B cell (primary cell): ENCODE measurements at regions not wholly inside any gene's neighbourhood (a gene's known extent, or its start where the extent isn't known, plus 50 kb on each side); places are given as distances from the start of the nearest gene placed in this dataset.

Experiments
- ATAC-seq: fragments of 200-7000 bp; cut with Tn5 transposase; one replicate; pipeline ENCODE4 v1.10.0; 2021; ENCODE audit warnings: low read depth, mild to moderate bottlenecking, moderate number of reproducible peaks, moderate library complexity
- CTCF ChIA-PET: fragments of 350-600 bp; sonication (Branson Sonifier 250); formaldehyde crosslinking; loops from one replicate; lab custom pipeline; 2021; ENCODE audit warnings: antibody characterized with exemption, inconsistent platforms; lab: Charles Lee
- POLR2A ChIA-PET: fragments of 350-600 bp; sonication (Branson Sonifier 250); formaldehyde crosslinking; loops from one replicate; lab custom pipeline; 2021; ENCODE audit warnings: antibody characterized with exemption; lab: Charles Lee
- DNase-seq: peaks from one replicate; pipeline ENCODE4 v3.0.0; 2013
- H2AFZ ChIP-seq: 2 replicates; pipeline ENCODE4 v1.6.1; 2012; ENCODE audit warnings: mild to moderate bottlenecking, low read depth, low read length; ENCODE audit not compliant: insufficient read depth, poor library complexity, severe bottlenecking
- H3K27ac ChIP-seq, 2 donors: 1 replicate in 1 of 2; 2 replicates in 1 of 2; pipeline ENCODE4 v1.5.1; 2012 to 2013; ENCODE audit warnings: low read length in 2 of 2, mild to moderate bottlenecking in 2 of 2, moderate library complexity in 1 of 2
- H3K27me3 ChIP-seq, 4 experiments: fragments of 200-600 bp in 1 of 4; sonication (generic) in 1 of 4; replicated peaks in 1 of 4; 1 replicate in 2 of 4; 2 replicates in 2 of 4; pipeline versions ENCODE4 v1.6.1 to v1.7.0; 2013 to 2016; ENCODE audit warnings: low read length in 3 of 4, mild to moderate bottlenecking in 2 of 4, mixed read lengths in 1 of 4, moderate library complexity in 1 of 4; ENCODE audit not compliant: insufficient read depth in 4 of 4, control insufficient read depth in 3 of 4; ENCODE audit errors: control extremely low read depth in 1 of 4
- H3K36me3 ChIP-seq, 2 experiments: replicated peaks in 1 of 2; 1 replicate in 1 of 2; 2 replicates in 1 of 2; pipeline versions ENCODE4 v1.6.1 to v1.7.1; 2013; ENCODE audit warnings: low read length in 1 of 2; ENCODE audit not compliant: insufficient read depth in 2 of 2, control insufficient read depth in 1 of 2; ENCODE audit errors: control extremely low read depth in 1 of 2, extremely low read depth in 1 of 2
- H3K4me1 ChIP-seq, 2 donors: fragments of 200-600 bp in 1 of 2; sonication (generic) in 1 of 2; 1 replicate in 1 of 2; 2 replicates in 1 of 2; pipeline versions ENCODE4 v1.5.1 to v1.6.1; 2013 to 2017; ENCODE audit warnings: low read length in 2 of 2; ENCODE audit not compliant: control insufficient read depth in 2 of 2, insufficient read depth in 2 of 2
- H3K4me2 ChIP-seq: replicated peaks from 2 replicates; pipeline ENCODE3; 2012; ENCODE audit warnings: mild to moderate bottlenecking, low read depth, low read length; ENCODE audit not compliant: poor library complexity, severe bottlenecking
- H3K4me3 ChIP-seq, 5 experiments: fragments of 200-600 bp in 1 of 5; sonication (generic) in 1 of 5; 1 replicate in 3 of 5; 2 replicates in 2 of 5; pipeline versions ENCODE4 v1.5.1 to v1.7.0; 2011 to 2016; ENCODE audit warnings: low read length in 4 of 5, mild to moderate bottlenecking in 4 of 5, low read depth in 2 of 5, control low read depth in 1 of 5, moderate library complexity in 1 of 5; ENCODE audit not compliant: insufficient read depth in 1 of 5; ENCODE audit errors: control extremely low read depth in 1 of 5, extremely low read depth in 1 of 5
- H3K79me2 ChIP-seq: fragments of 200-600 bp; sonication (generic); one replicate; pipeline ENCODE4 v1.6.0; 2016; ENCODE audit warnings: low read length; ENCODE audit not compliant: control insufficient read depth, insufficient read depth
- H3K9ac ChIP-seq: fragments of 200-600 bp; sonication (generic); 2 replicates; pipeline ENCODE4 v1.6.1; 2017; ENCODE audit warnings: mild to moderate bottlenecking, low read length, moderate library complexity
- H3K9me3 ChIP-seq, 3 donors: one replicate each; pipeline versions ENCODE4 v1.6.1 to v1.7.1; 2013; ENCODE audit warnings: low read length in 2 of 3; ENCODE audit not compliant: control insufficient read depth in 2 of 3, insufficient read depth in 1 of 3; ENCODE audit errors: control extremely low read depth in 1 of 3
- H4K20me1 ChIP-seq: 2 replicates; pipeline ENCODE4 v1.6.0; 2012; ENCODE audit warnings: mild to moderate bottlenecking, low read length; ENCODE audit not compliant: insufficient read depth, control insufficient read depth, poor library complexity, severe bottlenecking
- H3K27ac Mint-ChIP-seq: one replicate; pipeline ENCODE4 v1.8.0; 2021; ENCODE audit warnings: mixed read lengths
- H3K27me3 Mint-ChIP-seq: one replicate; pipeline ENCODE4 v1.8.0; 2021; ENCODE audit warnings: mixed read lengths
- H3K4me1 Mint-ChIP-seq: one replicate; pipeline ENCODE4 v1.8.0; 2021; ENCODE audit warnings: mixed read lengths
- H3K4me3 Mint-ChIP-seq: one replicate; pipeline ENCODE4 v1.8.0; 2021; ENCODE audit warnings: mixed read lengths
- H3K9me3 Mint-ChIP-seq: one replicate; pipeline ENCODE4 v1.8.0; 2022; ENCODE audit warnings: mixed read lengths; ENCODE audit not compliant: insufficient read depth
- CTCF ChIP-seq: fragments of 200-600 bp; IDR thresholded peaks from one replicate; pipeline ENCODE4 v1.8.0; 2022; ENCODE audit warnings: antibody characterized with exemption, mild to moderate bottlenecking
- EZH2 ChIP-seq: IDR thresholded peaks from 2 replicates; pipeline ENCODE4 v1.6.1; 2012; ENCODE audit warnings: borderline replicate concordance, low read depth, mild to moderate bottlenecking, moderate library complexity, low read length; ENCODE audit not compliant: insufficient read depth, poor library complexity, severe bottlenecking
- WGBS: methylation state at CpG from one replicate; pipeline ENCODE4 v1.1.5; 2013; ENCODE audit warnings: missing lambda C conversion rate; ENCODE audit not compliant: insufficient coverage; 5-methylcytosine and 5-hydroxymethylcytosine counted together
- intact Hi-C: fragments of 100-400 bp; cut with micrococcal nuclease; formaldehyde crosslinking; loops from one replicate; pipeline ENCODE4 v1.10.0; 2022

GRCh38 chr2:237244178-237244577, 158.5 kb downstream of the COPS8 start:
- ChIA-PET CTCF (no interaction called here), POLR2A (no interaction called here)
- Histone ChIP-seq H3K9me3 (peaks cover 3 to 11% (median 5%) of the 10 kb centered on the region in 3 donors), H3K9ac (no peak overlapping the region), H3K4me1 (no peaks in the 10 kb centered on the region), H4K20me1 (no peaks in the 10 kb centered on the region), H3K4me3 (no peak overlapping the region), H3K36me3 (no peaks in the 10 kb centered on the region), H3K27me3 (no peaks in the 10 kb centered on the region), H3K79me2 (no peaks in the 10 kb centered on the region), H3K4me2 (no peak overlapping the region), H3K27ac (no peak overlapping the region), H2AFZ (no peak overlapping the region)
- H3K4me3 Mint-ChIP-seq: no peak overlapping the region
- no peak for TF ChIP-seq EZH2
- no peak for TF ChIP-seq CTCF
- 93% methylated on average over 2 of the region's 2 CpGs for WGBS
- intact Hi-C loops: no loop called here
- H3K27me3 Mint-ChIP-seq: peaks cover 8% of the 10 kb centered on the region
- H3K27ac Mint-ChIP-seq: no peak overlapping the region
- H3K4me1 Mint-ChIP-seq: no peaks in the 10 kb centered on the region
- DNase-seq (no peak), ATAC-seq (no peak)
- H3K9me3 Mint-ChIP-seq: peaks cover 14% of the 10 kb centered on the region

- no peak for DNase-seq
- WGBS: no CpG with 5 or more reads among the region's 3 CpGs
- no peak overlapping the region for H3K4me2 ChIP-seq
- Mint-ChIP-seq H3K4me3 (no peak overlapping the region), H3K4me1 (no peaks in the 10 kb centered on the region), H3K9me3 (peaks cover 14% of the 10 kb centered on the region), H3K27me3 (peaks cover 8% of the 10 kb centered on the region), H3K27ac (no peak overlapping the region)
- no peak overlapping the region for H3K27ac ChIP-seq
- peaks cover 3 to 11% (median 3%) of the 10 kb centered on the region in 3 donors for H3K9me3 ChIP-seq
- no peak for TF ChIP-seq CTCF
- CTCF ChIA-PET: no interaction called here
- H3K27me3 ChIP-seq: no peaks in the 10 kb centered on the region
- no peak overlapping the region for H2AFZ ChIP-seq
- H3K79me2 ChIP-seq: no peaks in the 10 kb centered on the region
- POLR2A ChIA-PET: no interaction called here
- intact Hi-C loops: no loop called here
- no peak overlapping the region for H3K4me3 ChIP-seq
- ATAC-seq: no peak
- no peaks in the 10 kb centered on the region for H3K4me1 ChIP-seq
- H4K20me1 ChIP-seq: no peaks in the 10 kb centered on the region
- H3K36me3 ChIP-seq: no peaks in the 10 kb centered on the region
- no peak overlapping the region for H3K9ac ChIP-seq
Measured at GRCh38 chr2:237244976-237245646, 159.4 kb downstream of the COPS8 start.
